GM23248 (cell line): ENCODE measurements at regions not wholly inside any gene's neighbourhood (a gene's known extent, or its start where the extent isn't known, plus 50 kb on each side); places are given as distances from the start of the nearest gene placed in this dataset.

ENCODE experiments used
- DNase-seq: peaks from one replicate; pipeline ENCODE4 v3.0.0-alpha.2; 2015
- H2AFZ ChIP-seq: fragments of 200-600 bp; sonication (generic); 2 replicates; pipeline ENCODE4 v1.6.1; 2016; ENCODE audit warnings: antibody characterized with exemption
- H3F3A ChIP-seq: fragments of 200-600 bp; sonication (generic); 2 replicates; pipeline ENCODE4 v1.6.1; 2016; ENCODE audit warnings: mild to moderate bottlenecking, antibody characterized with exemption, mixed run types; ENCODE audit not compliant: insufficient read depth
- H3K27ac ChIP-seq: fragments of 200-600 bp; sonication (generic); 2 replicates; pipeline ENCODE4 v1.5.1; 2016; ENCODE audit warnings: mild to moderate bottlenecking
- H3K27me3 ChIP-seq: fragments of 200-600 bp; sonication (generic); replicated peaks from 2 replicates; pipeline ENCODE4 v1.6.1; 2016; ENCODE audit warnings: mild to moderate bottlenecking; ENCODE audit not compliant: insufficient read depth
- H3K36me3 ChIP-seq: fragments of 200-600 bp; sonication (generic); 2 replicates; pipeline ENCODE4 v1.6.1; 2016; ENCODE audit warnings: low read depth, mild to moderate bottlenecking
- H3K4me1 ChIP-seq: fragments of 200-600 bp; sonication (generic); 2 replicates; pipeline ENCODE4 v1.6.1; 2016; ENCODE audit warnings: mild to moderate bottlenecking; ENCODE audit not compliant: insufficient read depth
- H3K4me2 ChIP-seq: fragments of 200-600 bp; sonication (generic); one replicate; pipeline ENCODE4 v1.6.1; 2016; ENCODE audit warnings: mild to moderate bottlenecking; ENCODE audit not compliant: unreplicated experiment
- H3K4me3 ChIP-seq: fragments of 200-600 bp; sonication (generic); 2 replicates; pipeline ENCODE4 v1.5.1; 2016; ENCODE audit warnings: mild to moderate bottlenecking
- H3K79me2 ChIP-seq: fragments of 200-600 bp; sonication (generic); 2 replicates; pipeline ENCODE4 v1.6.1; 2016; ENCODE audit warnings: mild to moderate bottlenecking; ENCODE audit not compliant: insufficient read depth
- H3K9ac ChIP-seq: fragments of 200-600 bp; sonication (generic); 2 replicates; pipeline ENCODE4 v1.6.1; 2016; ENCODE audit warnings: mild to moderate bottlenecking
- H3K9me2 ChIP-seq: fragments of 200-600 bp; sonication (generic); 2 replicates; pipeline ENCODE4 v1.6.1; 2016; ENCODE audit warnings: mixed run types, mild to moderate bottlenecking, moderate library complexity; ENCODE audit not compliant: insufficient read depth
- H3K9me3 ChIP-seq: fragments of 200-600 bp; sonication (generic); one replicate; pipeline ENCODE4 v1.6.1; 2017; ENCODE audit warnings: low read depth
- H4K20me1 ChIP-seq: fragments of 200-600 bp; sonication (generic); 2 replicates; pipeline ENCODE4 v1.6.0; 2016; ENCODE audit not compliant: insufficient read depth
- EZH2 ChIP-seq: fragments of 200-600 bp; sonication (generic); IDR thresholded peaks from 2 replicates; pipeline ENCODE4 v1.6.1; 2018; ENCODE audit warnings: antibody characterized with exemption, mild to moderate bottlenecking; ENCODE audit not compliant: insufficient read depth, poor library complexity, severe bottlenecking
- EZH2phosphoT487 ChIP-seq: fragments of 200-600 bp; sonication (generic); IDR thresholded peaks from 2 replicates; pipeline ENCODE4 v1.6.1; 2018; ENCODE audit warnings: antibody characterized with exemption, moderate library complexity, mild to moderate bottlenecking, low read depth; ENCODE audit not compliant: insufficient read depth
- WGBS, 2 experiments: methylation state at CpG; one replicate each; pipeline ENCODE4 v1.1.6; 2015 to 2017; ENCODE audit warnings: low lambda C conversion rate in 2 of 2, low coverage in 1 of 2; ENCODE audit errors: missing lambda C conversion rate in 2 of 2; 5-methylcytosine and 5-hydroxymethylcytosine counted together
- in situ Hi-C: fragments of 300-500 bp; cut with MboI; formaldehyde crosslinking; loops from 2 replicates; pipeline ENCODE4 v1.15.0; 2020

- Histone ChIP-seq H3K9me3 (no peaks in the 10 kb centered on the region), H3F3A (no peaks in the 10 kb centered on the region), H4K20me1 (no peaks in the 10 kb centered on the region), H3K27me3 (peaks cover 5% of the 10 kb centered on the region), H3K9ac (no peak overlapping the region), H3K36me3 (no peaks in the 10 kb centered on the region), H3K4me1 (no peaks in the 10 kb centered on the region), H3K27ac (no peak overlapping the region), H2AFZ (no peak overlapping the region), H3K9me2 (no peaks in the 10 kb centered on the region), H3K4me3 (no peak overlapping the region), H3K79me2 (no peaks in the 10 kb centered on the region), H3K4me2 (no peak overlapping the region)
- WGBS, 2 experiments: 40 to 44% methylated on average over 9 of the region's 9 CpGs
- in situ Hi-C loops: loop anchor here (25.0 kb wide), 1 partner anchor 262 kb away; no protein-coding TSS in a partner anchor
- DNase-seq: no peak
- TF ChIP-seq EZH2phosphoT487: no peak
- no peak for TF ChIP-seq EZH2
Observed at GRCh38 chr12:20174528-20175175, 193.7 kb upstream of the PDE3A start.

DNA sequence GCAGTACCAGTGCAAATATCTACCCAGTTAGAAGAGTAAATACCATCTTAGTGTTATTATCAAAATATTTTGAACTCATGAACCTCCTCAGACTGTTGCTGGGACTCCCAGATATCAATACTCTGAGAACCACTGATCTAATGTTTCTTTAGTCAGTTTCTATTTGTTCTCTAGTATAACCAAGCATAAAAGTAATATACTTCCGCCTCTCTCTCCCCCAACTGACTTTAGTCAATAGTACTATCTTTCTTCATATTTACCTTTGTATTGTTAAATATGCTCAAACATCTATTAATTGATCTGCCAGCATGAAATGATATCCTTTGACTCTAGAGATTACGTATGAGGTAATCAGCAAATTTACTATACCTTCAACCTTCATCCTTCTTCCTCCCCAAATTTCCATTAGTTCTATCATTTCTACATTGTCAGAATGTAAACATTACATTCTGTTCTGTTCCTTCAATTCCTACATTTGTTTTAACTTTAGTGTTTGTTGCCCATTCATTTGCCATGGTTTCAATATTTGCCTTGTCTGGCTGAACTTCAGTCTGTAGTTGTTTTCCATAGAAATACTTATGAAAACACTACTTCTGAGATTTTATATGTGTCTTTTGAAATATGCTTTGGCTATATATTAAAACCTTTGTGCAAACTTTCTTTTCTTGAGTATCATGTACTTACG is 192.5 kb upstream of the PDE3A start:
- in situ Hi-C loops: loop anchor here (25.0 kb wide), 1 partner anchor 264 kb away; no protein-coding TSS in a partner anchor
- 67 to 68% methylated on average over 3 of the region's 3 CpGs for whole genome bisulfite sequencing, 2 experiments

DNA sequence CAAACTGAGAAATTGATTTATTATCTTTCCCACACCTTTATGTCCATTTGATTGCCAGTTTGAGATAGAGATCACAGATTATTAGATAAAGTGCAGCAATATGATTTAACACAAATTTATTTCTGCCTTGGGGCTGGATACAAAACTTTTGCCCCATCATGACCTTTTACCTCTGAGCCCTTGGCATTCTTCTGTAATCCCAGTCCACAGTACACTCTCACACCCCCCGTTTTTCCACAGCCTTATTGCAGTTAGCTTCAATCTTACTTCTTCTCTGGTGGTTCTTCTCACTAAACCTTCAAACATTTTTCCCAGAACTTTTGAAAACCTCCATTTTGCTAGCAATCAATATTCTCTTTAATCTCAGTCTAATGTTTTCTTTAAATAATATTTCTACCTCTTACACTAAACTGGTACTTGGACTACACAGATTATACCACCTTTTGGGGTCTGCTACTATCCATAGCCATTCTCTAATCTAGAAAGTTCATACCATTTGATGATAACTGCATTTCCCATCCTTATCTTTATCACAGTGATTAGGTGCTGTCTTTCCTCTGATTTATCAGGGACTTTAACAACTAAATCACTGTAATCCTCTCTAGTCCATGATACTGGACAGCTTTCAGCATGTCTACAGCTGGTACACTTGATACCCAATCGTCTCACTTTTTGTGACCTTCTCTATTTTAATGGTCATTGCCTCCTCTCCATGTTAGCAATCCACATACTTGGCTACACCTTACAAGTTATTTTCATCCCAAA is 186.7 kb upstream of the PDE3A start:
- Histone ChIP-seq H3K27me3 (no peaks in the 10 kb centered on the region; the same call in 1 of the 2 replicates), H3K4me1 (no peaks in the 10 kb centered on the region), H4K20me1 (no peaks in the 10 kb centered on the region), H3K9me3 (no peaks in the 10 kb centered on the region), H3K9me2 (no peaks in the 10 kb centered on the region), H3K9ac (no peak overlapping the region), H3K36me3 (no peaks in the 10 kb centered on the region), H3K27ac (no peak overlapping the region), H3K79me2 (no peaks in the 10 kb centered on the region), H3K4me3 (no peak overlapping the region), H2AFZ (no peak overlapping the region), H3F3A (no peaks in the 10 kb centered on the region), H3K4me2 (no peak overlapping the region)
- DNase-seq: no peak
- no peak for TF ChIP-seq EZH2phosphoT487
- no peak for TF ChIP-seq EZH2
- 6 to 7% methylated on average over 2 of the region's 2 CpGs for WGBS, 2 experiments
- in situ Hi-C loops: loop anchor here (25.0 kb wide), 1 partner anchor 269 kb away; no protein-coding TSS in a partner anchor

More for the DNA sequence above, 192.5 kb upstream of the PDE3A start:
- no peak overlapping the region for H3K4me3 ChIP-seq
- H3K79me2 ChIP-seq: no peaks in the 10 kb centered on the region
- no peaks in the 10 kb centered on the region for H3K9me2 ChIP-seq
- no peaks in the 10 kb centered on the region for H4K20me1 ChIP-seq
- no peaks in the 10 kb centered on the region for H3K9me3 ChIP-seq
- H3K27ac ChIP-seq: no peak overlapping the region
- no peak overlapping the region for H2AFZ ChIP-seq
- TF ChIP-seq EZH2 (no peak), EZH2phosphoT487 (no peak)
- no peak overlapping the region for H3K9ac ChIP-seq
- DNase-seq: no peak
- no peaks in the 10 kb centered on the region for H3K4me1 ChIP-seq
- H3F3A ChIP-seq: no peaks in the 10 kb centered on the region
- peaks cover 5% of the 10 kb centered on the region; the same call in 1 of the 2 replicates for H3K27me3 ChIP-seq
- H3K36me3 ChIP-seq: no peaks in the 10 kb centered on the region
- no peak overlapping the region for H3K4me2 ChIP-seq

DNA sequence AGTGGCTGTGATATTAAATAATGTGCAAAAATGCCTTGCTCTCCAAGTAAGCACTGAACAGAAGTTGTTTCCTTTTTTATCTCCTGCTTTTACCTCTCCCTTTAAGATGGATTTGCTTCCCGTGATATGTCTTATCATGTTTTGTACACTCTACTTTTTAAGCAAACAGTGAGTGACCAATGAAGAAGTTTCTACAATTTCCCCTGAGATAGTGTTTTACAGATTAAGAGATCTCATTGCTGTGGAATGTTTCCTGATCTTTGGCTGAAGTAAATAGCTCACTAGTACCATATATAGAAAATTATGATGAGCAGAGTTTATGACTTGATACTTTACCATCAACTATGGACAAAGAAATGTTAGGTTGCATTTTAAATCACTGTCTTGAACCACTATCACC is 184.8 kb upstream of the PDE3A start:
- no peaks in the 10 kb centered on the region for H4K20me1 ChIP-seq
- no peak for DNase-seq
- in situ Hi-C loops: loop anchor here (25.0 kb wide), 1 partner anchor 271 kb away; no protein-coding TSS in a partner anchor
- no peaks in the 10 kb centered on the region for H3K9me3 ChIP-seq
- H3K4me3 ChIP-seq: no peak overlapping the region
- no peaks in the 10 kb centered on the region for H3F3A ChIP-seq
- no peaks in the 10 kb centered on the region; the same call in 1 of the 2 replicates for H3K27me3 ChIP-seq
- no peaks in the 10 kb centered on the region for H3K9me2 ChIP-seq
- H3K27ac ChIP-seq: no peak overlapping the region
- 21 to 35% methylated on average over 1 of the region's 1 CpG for WGBS, 2 experiments
- no peak overlapping the region for H2AFZ ChIP-seq
- no peaks in the 10 kb centered on the region for H3K79me2 ChIP-seq
- TF ChIP-seq EZH2 (no peak), EZH2phosphoT487 (no peak)
- H3K4me1 ChIP-seq: no peaks in the 10 kb centered on the region
- H3K4me2 ChIP-seq: no peak overlapping the region
- no peak overlapping the region for H3K9ac ChIP-seq
- H3K36me3 ChIP-seq: no peaks in the 10 kb centered on the region
